Naive B cell (primary cell): ENCODE measurements at regions not wholly inside any gene's neighbourhood (a gene's known extent, or its start where the extent isn't known, plus 50 kb on each side); places are given as distances from the start of the nearest gene placed in this dataset.
"Not testable (repeated sequence)": the region's sequence is repeated elsewhere in the genome, so short reads cannot be mapped to it uniquely, and the experiment has no call there.

Experiments
- ATAC-seq, 2 donors: fragments of 150-1000 bp; cut with Tn5 transposase; 2 replicates each; pipeline ENCODE4 v1.10.0; 2021; ENCODE audit warnings: low read depth in 2 of 2, mild to moderate bottlenecking in 2 of 2, moderate library complexity in 2 of 2
- DNase-seq: peaks from one replicate; pipeline ENCODE4 v3.0.0; 2022
- H3K27ac Mint-ChIP-seq, 6 donors: one replicate each; pipeline ENCODE4 v1.8.0; 2020 to 2022; ENCODE audit warnings: mild to moderate bottlenecking in 6 of 6, mixed read lengths in 6 of 6, moderate library complexity in 5 of 6, inconsistent platforms in 2 of 6
- H3K27me3 Mint-ChIP-seq, 3 donors: one replicate each; pipeline ENCODE4 v1.8.0; 2021 to 2022; ENCODE audit warnings: mixed read lengths in 3 of 3, mild to moderate bottlenecking in 1 of 3
- H3K36me3 Mint-ChIP-seq, 2 donors: one replicate each; pipeline ENCODE4 v1.8.0; 2020 to 2022; ENCODE audit warnings: mixed read lengths in 2 of 2, inconsistent platforms in 1 of 2, mild to moderate bottlenecking in 1 of 2
- H3K4me1 Mint-ChIP-seq, 3 donors: one replicate each; pipeline ENCODE4 v1.8.0; 2020 to 2022; ENCODE audit warnings: mixed read lengths in 3 of 3, inconsistent platforms in 1 of 3, mild to moderate bottlenecking in 1 of 3, moderate library complexity in 1 of 3
- H3K4me3 Mint-ChIP-seq, 8 donors: one replicate each; pipeline ENCODE4 v1.8.0; 2020 to 2022; ENCODE audit warnings: mild to moderate bottlenecking in 8 of 8, mixed read lengths in 8 of 8, moderate library complexity in 8 of 8, inconsistent platforms in 2 of 8
- H3K9me3 Mint-ChIP-seq, 7 donors: one replicate each; pipeline ENCODE4 v1.8.0; 2020 to 2022; ENCODE audit warnings: mixed read lengths in 7 of 7, mild to moderate bottlenecking in 5 of 7, inconsistent platforms in 2 of 7, moderate library complexity in 1 of 7

- not testable (repeated sequence) for H3K36me3 Mint-ChIP-seq, H3K9me3 Mint-ChIP-seq, H3K27ac Mint-ChIP-seq, H3K4me3 Mint-ChIP-seq, H3K27me3 Mint-ChIP-seq, ATAC-seq, H3K4me1 Mint-ChIP-seq, DNase-seq
Observed at GRCh38 chr15:21774760-21775159, 102.8 kb downstream of the POTEB start.

GRCh38 chr15:21766524-21766923 is 111.0 kb downstream of the POTEB start:
- not testable (repeated sequence) for H3K4me3 Mint-ChIP-seq, H3K4me1 Mint-ChIP-seq, H3K27me3 Mint-ChIP-seq, H3K27ac Mint-ChIP-seq, H3K36me3 Mint-ChIP-seq, ATAC-seq, H3K9me3 Mint-ChIP-seq, DNase-seq

- not testable (repeated sequence) for H3K4me1 Mint-ChIP-seq, ATAC-seq, DNase-seq, H3K36me3 Mint-ChIP-seq, H3K4me3 Mint-ChIP-seq, H3K9me3 Mint-ChIP-seq, H3K27ac Mint-ChIP-seq, H3K27me3 Mint-ChIP-seq
Observed at GRCh38 chr15:21763756-21764155, 113.8 kb downstream of the POTEB start.

- not testable (repeated sequence) for H3K9me3 Mint-ChIP-seq, H3K27ac Mint-ChIP-seq, DNase-seq, H3K27me3 Mint-ChIP-seq, H3K36me3 Mint-ChIP-seq, H3K4me3 Mint-ChIP-seq, ATAC-seq, H3K4me1 Mint-ChIP-seq
Observed at GRCh38 chr15:21760250-21761023, 117.1 kb downstream of the POTEB start.

GRCh38 chr15:21759401-21760165 is 118.0 kb downstream of the POTEB start:
- not testable (repeated sequence) for H3K4me1 Mint-ChIP-seq, H3K4me3 Mint-ChIP-seq, H3K36me3 Mint-ChIP-seq, H3K9me3 Mint-ChIP-seq, H3K27me3 Mint-ChIP-seq, H3K27ac Mint-ChIP-seq, ATAC-seq, DNase-seq

- not testable (repeated sequence) for H3K9me3 Mint-ChIP-seq, H3K36me3 Mint-ChIP-seq, ATAC-seq, H3K27ac Mint-ChIP-seq, H3K4me3 Mint-ChIP-seq, H3K27me3 Mint-ChIP-seq, H3K4me1 Mint-ChIP-seq, DNase-seq
Observed at GRCh38 chr15:21753838-21754237, 123.7 kb downstream of the POTEB start.

- not testable (repeated sequence) for ATAC-seq, H3K4me1 Mint-ChIP-seq
Observed at GRCh38 chr15:21752124-21752957, 125.2 kb downstream of the POTEB start.

GRCh38 chr15:21749173-21749572 is 128.4 kb downstream of the POTEB start:
- H3K9me3 Mint-ChIP-seq, H3K27me3 Mint-ChIP-seq, H3K4me3 Mint-ChIP-seq, H3K4me1 Mint-ChIP-seq, H3K36me3 Mint-ChIP-seq, ATAC-seq, DNase-seq, H3K27ac Mint-ChIP-seq: not testable (repeated sequence)

More at GRCh38 chr15:21752124-21752957, 125.2 kb downstream of the POTEB start:
- not testable (repeated sequence) for H3K4me3 Mint-ChIP-seq, H3K36me3 Mint-ChIP-seq, H3K27ac Mint-ChIP-seq, H3K9me3 Mint-ChIP-seq, H3K27me3 Mint-ChIP-seq, DNase-seq

- not testable (repeated sequence) for DNase-seq, H3K4me1 Mint-ChIP-seq, H3K9me3 Mint-ChIP-seq, H3K4me3 Mint-ChIP-seq, H3K27ac Mint-ChIP-seq, H3K36me3 Mint-ChIP-seq, H3K27me3 Mint-ChIP-seq, ATAC-seq
Observed at GRCh38 chr15:21744245-21744915, 133.2 kb downstream of the POTEB start.

GRCh38 chr15:21742067-21742466 is 135.5 kb downstream of the POTEB start:
- peak in 1 of 2 donors; percentile 28 for ATAC-seq
- not testable (repeated sequence) for DNase-seq, H3K4me1 Mint-ChIP-seq, H3K27ac Mint-ChIP-seq, H3K9me3 Mint-ChIP-seq, H3K4me3 Mint-ChIP-seq, H3K36me3 Mint-ChIP-seq, H3K27me3 Mint-ChIP-seq

- H3K4me1 Mint-ChIP-seq, H3K27ac Mint-ChIP-seq, H3K27me3 Mint-ChIP-seq, H3K36me3 Mint-ChIP-seq, H3K4me3 Mint-ChIP-seq, H3K9me3 Mint-ChIP-seq, ATAC-seq, DNase-seq: not testable (repeated sequence)
Observed at GRCh38 chr15:21738003-21738402, 139.5 kb downstream of the POTEB start.

GRCh38 chr15:21736443-21736842 is 141.1 kb downstream of the POTEB start:
- H3K27me3 Mint-ChIP-seq, H3K4me1 Mint-ChIP-seq, H3K36me3 Mint-ChIP-seq, H3K9me3 Mint-ChIP-seq, H3K27ac Mint-ChIP-seq, H3K4me3 Mint-ChIP-seq, DNase-seq, ATAC-seq: not testable (repeated sequence)

- H3K9me3 Mint-ChIP-seq, H3K36me3 Mint-ChIP-seq, H3K4me1 Mint-ChIP-seq, H3K27me3 Mint-ChIP-seq, DNase-seq, H3K4me3 Mint-ChIP-seq, H3K27ac Mint-ChIP-seq: not testable (repeated sequence)
- ATAC-seq: peak; percentile 39 to 63
Observed at GRCh38 chr15:21735837-21736236, 141.7 kb downstream of the POTEB start.
